ENCODE measurements at regions not wholly inside any gene's neighbourhood (a gene's known extent, or its start where the extent isn't known, plus 50 kb on each side); places are given as distances from the start of the nearest gene placed in this dataset.
"Not testable (repeated sequence)": the region's sequence is repeated elsewhere in the genome, so short reads cannot be mapped to it uniquely, and the experiment has no call there.

- DNase-seq (ENCODE audit: low spot score): no peak
These were observed 780.6 kb downstream of the BRINP3 start for GRCh38 chr1:189697113-189697512.

GRCh38 chr1:189701606-189702005 lies 776.1 kb downstream of the BRINP3 start:
- no peak for DNase-seq (ENCODE audit: low spot score)

DNA sequence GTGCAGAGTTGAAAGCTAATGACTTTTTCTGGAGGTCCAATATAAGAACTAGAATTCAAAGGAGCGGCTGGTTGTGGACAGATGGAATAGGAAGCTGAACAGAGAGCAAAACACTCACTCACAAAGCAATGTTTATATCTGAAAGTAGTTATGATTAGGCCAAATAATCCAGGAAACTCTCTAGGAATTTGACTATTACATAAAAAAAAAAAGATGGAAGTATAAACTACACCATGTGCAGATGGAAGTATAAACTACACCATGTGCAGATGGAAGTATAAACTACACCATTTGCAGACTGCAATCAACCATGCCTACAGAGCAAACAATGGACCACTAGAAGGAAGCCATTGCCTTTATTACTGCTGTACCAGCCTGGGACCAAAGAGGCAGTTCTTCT lies 771.1 kb downstream of the BRINP3 start:
- no peak for DNase-seq (ENCODE audit: low spot score)

DNA sequence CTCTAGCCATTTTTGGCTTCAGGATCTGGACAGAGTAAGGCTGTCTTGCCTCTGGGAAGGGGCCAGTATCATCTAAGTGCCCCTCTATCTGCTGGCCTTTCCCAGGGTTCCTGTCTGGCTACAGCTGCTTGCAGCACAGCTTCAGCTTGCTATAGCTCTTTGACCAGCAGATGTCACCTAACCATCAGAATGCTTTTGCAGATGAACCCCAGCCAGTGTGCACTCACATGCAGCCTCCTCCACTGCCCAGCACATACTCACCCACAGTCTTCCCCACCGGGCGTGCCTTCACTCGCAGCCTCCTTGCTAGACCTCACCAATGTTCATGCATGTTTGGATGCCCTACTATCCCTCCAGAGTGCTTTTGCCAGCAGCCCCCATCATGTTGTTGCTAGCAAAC lies 769.0 kb downstream of the BRINP3 start:
- DNase-seq (ENCODE audit: low spot score): peak; percentile 30

GRCh38 chr1:189718147-189718795 lies 759.4 kb downstream of the BRINP3 start:
- not testable (repeated sequence) for DNase-seq (ENCODE audit: low spot score)

DNA sequence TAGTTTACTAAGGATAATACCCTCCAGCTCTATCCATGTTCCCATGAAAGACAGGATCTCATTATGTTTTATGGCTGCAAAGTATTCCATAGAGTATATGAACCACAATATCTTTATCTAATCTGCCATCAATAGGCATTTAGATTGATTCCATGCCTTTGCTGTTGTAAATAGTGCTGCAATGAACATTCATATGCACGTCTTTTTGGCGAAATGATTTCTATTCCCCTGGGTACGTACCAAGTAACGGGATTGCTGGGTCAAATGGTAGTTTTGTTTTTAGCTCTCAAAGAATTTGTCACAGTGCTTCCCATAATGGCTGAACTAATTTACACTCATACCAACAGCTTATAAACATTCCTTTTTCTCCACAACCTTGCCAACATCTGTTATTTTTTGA lies 750.9 kb downstream of the BRINP3 start:
- DNase-seq (ENCODE audit: low spot score): no peak

GRCh38 chr1:189751311-189751710 lies 726.4 kb downstream of the BRINP3 start:
- no peak for DNase-seq (ENCODE audit: low spot score)

GRCh38 chr1:189752461-189752995 lies 725.1 kb downstream of the BRINP3 start:
- DNase-seq (ENCODE audit: low spot score): no peak

DNA sequence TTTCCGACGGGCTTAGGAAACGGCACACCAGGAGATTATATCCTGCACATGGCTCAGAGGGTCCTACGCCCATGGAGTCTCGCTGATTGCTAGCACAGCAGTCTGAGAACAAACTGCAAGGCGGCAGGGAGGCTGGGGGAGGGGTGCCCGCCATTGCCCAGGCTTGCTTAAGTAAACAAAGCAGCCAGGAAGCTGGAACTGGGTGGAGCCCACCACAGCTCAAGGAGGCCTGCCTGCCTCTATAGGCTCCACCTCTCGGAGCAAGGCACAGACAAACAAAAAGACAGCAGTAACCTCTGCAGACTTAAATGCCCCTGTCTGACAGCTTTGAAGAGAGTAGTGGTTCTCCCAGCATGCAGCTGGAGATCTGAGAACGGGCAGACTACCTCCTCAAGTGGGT lies 722.6 kb downstream of the BRINP3 start:
- DNase-seq (ENCODE audit: low spot score): not testable (repeated sequence)

DNA sequence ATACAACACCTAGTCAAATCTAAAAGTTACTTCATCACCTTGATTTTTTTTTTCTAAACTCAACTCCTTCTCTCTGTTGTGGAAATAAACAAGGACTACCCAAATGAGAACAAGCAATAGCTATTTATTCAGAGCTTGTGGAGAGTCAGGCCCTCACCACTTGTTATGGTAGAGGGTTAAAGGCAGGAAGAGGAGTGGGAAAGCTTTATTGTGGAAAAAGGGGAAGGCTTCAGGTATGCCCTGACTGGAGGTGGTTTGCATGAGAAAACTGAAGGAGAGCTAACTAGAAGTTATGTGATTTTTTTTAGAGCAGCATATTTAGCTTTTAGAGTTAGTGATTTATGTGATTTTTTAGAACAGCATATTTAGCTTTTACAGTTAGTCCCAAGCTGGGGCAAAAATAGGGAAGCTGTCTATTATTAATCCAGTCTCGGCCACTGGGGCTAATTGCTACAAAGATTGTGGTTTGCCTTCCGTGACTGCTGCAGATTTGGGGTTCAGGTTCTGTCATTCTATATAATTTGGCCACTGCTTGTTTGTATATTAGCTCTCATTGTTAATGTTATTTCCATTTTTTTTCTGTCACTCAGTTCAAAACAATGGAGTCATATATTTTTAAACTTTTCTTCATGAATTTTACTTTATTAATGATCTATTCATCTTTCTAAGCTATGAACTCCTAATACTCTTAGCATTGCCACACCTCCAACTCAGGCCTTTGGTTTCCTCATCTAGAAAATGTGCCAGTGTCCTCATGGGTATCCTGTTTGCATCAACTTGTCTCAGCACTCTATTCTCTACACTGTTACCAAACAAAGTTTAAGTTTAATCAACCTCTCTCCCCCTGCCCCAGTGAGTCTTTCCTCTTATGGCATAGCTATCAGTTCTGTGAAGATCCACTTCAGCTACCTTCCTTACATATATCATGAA lies 713.0 kb downstream of the BRINP3 start:
- DNase-seq (ENCODE audit: low spot score): no peak

DNA sequence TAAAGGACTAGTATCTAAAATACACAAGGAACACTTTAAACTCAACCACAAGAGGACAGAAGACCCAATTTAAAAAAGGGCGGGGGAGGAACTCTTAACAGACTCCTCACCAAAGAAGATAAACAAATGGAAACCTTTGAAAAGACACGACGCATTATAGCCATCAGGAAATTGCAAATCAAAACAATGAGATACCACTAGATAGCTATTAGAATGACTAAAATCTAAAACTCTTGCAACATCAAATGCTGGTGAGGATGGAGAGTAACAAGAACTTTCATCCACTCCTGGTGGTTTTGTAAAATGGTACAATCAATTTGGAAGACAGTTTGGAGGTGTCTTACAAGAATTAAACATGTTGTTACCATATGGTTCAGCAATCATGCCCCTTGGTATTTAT lies 708.2 kb downstream of the BRINP3 start:
- no peak for DNase-seq (ENCODE audit: low spot score)

DNA sequence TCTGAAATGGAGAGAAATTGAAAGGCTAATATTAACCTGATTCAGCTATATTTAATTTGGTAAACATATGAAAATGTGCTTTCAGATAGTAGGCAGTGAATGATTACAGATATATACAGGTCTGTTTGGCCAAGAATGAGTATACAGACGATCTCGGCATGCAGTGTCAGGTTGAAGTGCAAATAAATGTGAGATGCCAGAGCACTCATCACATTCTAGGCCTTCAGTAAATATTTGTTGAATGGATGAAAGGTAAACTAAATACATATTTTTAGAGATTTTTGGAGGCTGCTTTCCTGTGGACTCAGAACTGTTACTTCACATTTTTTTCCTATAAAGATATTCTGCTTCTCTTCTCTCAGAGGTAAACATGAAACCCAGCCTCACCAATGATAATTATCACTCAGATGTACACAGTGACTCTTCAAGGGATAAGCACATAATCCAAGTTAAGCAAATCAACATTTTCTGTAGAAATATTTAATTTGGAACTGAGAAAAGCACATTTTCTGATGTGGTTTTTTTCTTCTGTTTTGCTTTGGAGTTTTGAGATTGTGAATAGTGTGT lies 702.9 kb downstream of the BRINP3 start:
- DNase-seq (ENCODE audit: low spot score): no peak

- DNase-seq (ENCODE audit: low spot score): no peak
These were observed 702.3 kb downstream of the BRINP3 start for GRCh38 chr1:189775343-189775742.

DNA sequence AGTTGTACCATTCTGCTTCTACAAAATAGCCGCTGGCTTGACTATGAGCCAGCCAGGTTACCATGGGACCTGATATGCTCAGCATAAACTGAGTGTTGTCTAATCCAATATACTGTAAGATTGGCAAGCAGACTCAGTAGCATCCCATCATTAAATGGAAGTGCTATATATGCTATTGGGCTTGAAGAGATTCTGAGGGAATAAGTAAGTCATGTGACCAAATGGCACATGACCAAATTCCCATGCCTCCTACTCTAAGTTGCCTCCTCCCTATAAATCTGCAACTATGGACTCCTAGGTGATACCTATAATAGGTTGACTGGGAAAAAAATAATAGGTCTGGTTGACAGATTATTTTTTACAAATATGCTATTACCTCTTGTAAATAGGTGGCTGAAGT lies 698.6 kb downstream of the BRINP3 start:
- no peak for DNase-seq (ENCODE audit: low spot score)

GRCh38 chr1:189782295-189782694 lies 695.4 kb downstream of the BRINP3 start:
- peak; percentile 10 for DNase-seq (ENCODE audit: low spot score)

- DNase-seq (ENCODE audit: low spot score): no peak
These were observed 694.2 kb downstream of the BRINP3 start for GRCh38 chr1:189783456-189783855.

DNA sequence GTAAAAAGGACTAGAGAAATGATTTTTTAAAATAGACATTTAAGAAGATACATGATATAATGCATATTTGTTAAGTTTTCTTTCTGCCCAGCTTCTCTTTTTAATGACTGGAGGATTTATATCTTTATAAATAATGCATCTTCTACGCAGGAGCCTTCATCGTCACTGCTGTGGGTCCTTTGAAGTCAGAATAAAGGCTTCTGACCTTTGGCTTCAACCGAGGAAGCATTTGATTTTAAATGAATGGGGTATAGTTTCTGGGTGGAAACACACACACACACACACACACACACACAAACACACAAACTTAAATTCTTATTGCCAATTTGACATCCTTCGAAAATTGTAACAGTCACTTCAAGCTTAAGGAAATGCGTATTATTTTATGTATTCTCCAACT lies 690.9 kb downstream of the BRINP3 start:
- no peak for DNase-seq (ENCODE audit: low spot score)

DNA sequence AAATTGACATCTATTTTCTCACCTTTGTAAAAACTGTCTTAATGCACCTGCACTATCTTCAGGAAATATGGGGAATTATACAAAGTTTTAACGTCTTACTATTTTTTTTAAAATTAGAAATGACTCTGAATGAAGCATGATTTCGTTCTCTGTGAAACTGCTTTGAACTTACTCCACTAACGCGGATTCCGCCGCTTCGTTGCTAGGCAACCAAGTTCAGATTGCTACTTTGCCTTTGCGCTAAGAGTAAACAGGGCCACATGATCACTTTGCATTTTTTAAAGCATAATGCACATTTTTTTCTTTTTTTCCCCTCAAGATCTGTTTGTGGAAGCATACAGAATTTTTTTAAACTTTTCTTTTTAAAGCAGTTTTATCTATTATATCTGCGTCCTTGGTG lies 690.5 kb downstream of the BRINP3 start:
- no peak for DNase-seq (ENCODE audit: low spot score)

GRCh38 chr1:189790335-189790734 lies 687.3 kb downstream of the BRINP3 start:
- no peak for DNase-seq (ENCODE audit: low spot score)

- peak; percentile 2 for DNase-seq (ENCODE audit: low spot score)
These were observed 674.3 kb downstream of the BRINP3 start for GRCh38 chr1:189803364-189803763.

- no peak for DNase-seq (ENCODE audit: low spot score)
These were observed 673.3 kb downstream of the BRINP3 start for GRCh38 chr1:189804352-189804751.

DNA sequence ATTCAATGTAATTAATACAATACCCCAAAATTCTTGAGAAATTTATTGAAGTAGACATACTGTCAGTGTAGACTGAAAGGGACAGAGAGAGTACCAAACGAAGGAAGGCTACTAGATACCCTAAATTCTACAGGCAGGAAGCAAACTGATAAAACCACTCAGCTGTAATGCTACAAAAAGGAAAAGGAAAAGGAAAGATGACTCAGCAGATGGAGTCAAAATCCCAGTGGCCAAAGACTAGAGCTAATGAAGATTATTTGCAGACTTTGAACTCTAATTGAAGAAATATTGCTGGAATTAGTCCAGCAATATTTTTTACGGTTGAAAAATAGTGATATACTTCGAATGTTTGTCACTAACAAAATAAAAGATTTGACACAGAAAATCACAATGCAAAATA lies 671.9 kb downstream of the BRINP3 start:
- no peak for DNase-seq (ENCODE audit: low spot score)

Measured in SK-N-DZ (cell line).